SU-DHL-6 (cell line): ENCODE measurements at regions not wholly inside any gene's neighbourhood (a gene's known extent, or its start where the extent isn't known, plus 50 kb on each side); places are given as distances from the start of the nearest gene placed in this dataset.

Experiments used
- EZH2phosphoT487 ChIP-seq: fragments of 200-600 bp; sonication (generic), shearing (Covaris generic); conservative IDR thresholded peaks from 2 replicates; pipeline ENCODE4 v1.6.1; 2018; ENCODE audit warnings: mild to moderate bottlenecking, antibody characterized with exemption, low read length, moderate library complexity, mixed read lengths
- TF ChIP-seq, protein P1 (sequence below): fragments of 200-600 bp; sonication (generic); IDR thresholded peaks from one replicate; pipeline ENCODE4 v1.5.1; 2017; ENCODE audit warnings: antibody characterized with exemption, mild to moderate bottlenecking, low read length, moderate library complexity; ENCODE audit not compliant: insufficient read depth, poor library complexity, severe bottlenecking

DNA sequence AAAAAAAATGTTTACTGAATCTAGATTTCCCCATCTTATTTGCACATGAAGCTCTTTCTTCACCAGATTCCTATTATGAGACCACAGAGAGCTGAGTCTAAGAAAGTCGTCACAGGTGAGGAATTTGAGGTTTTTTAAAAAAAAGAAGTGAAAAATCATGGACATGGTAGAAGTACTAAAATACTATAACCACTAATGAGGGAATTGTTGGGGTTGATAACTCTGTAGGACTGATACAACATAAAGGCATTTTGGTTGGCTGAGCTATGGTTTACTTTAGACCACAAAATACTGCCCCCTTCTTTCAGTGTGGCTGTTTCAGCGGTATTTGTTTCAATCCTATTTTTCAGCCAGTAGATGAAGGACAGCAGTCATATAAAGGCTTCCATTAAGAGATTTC lies 1111.3 kb downstream of the TYW1 start:
- TF ChIP-seq, protein P1, sequence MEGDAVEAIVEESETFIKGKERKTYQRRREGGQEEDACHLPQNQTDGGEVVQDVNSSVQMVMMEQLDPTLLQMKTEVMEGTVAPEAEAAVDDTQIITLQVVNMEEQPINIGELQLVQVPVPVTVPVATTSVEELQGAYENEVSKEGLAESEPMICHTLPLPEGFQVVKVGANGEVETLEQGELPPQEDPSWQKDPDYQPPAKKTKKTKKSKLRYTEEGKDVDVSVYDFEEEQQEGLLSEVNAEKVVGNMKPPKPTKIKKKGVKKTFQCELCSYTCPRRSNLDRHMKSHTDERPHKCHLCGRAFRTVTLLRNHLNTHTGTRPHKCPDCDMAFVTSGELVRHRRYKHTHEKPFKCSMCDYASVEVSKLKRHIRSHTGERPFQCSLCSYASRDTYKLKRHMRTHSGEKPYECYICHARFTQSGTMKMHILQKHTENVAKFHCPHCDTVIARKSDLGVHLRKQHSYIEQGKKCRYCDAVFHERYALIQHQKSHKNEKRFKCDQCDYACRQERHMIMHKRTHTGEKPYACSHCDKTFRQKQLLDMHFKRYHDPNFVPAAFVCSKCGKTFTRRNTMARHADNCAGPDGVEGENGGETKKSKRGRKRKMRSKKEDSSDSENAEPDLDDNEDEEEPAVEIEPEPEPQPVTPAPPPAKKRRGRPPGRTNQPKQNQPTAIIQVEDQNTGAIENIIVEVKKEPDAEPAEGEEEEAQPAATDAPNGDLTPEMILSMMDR, result no peak
- TF ChIP-seq EZH2phosphoT487, result no peak
